Nephron progenitor cell (in vitro differentiated cells): ENCODE measurements at regions not wholly inside any gene's neighbourhood (a gene's known extent, or its start where the extent isn't known, plus 50 kb on each side); places are given as distances from the start of the nearest gene placed in this dataset.

Experiments
- DNase-seq: peaks from one replicate; pipeline ENCODE4 v3.0.0; 2021
- H3K27ac Mint-ChIP-seq: 2 replicates; pipeline ENCODE4 v1.8.0; 2021; ENCODE audit warnings: mild to moderate bottlenecking, moderate library complexity, mixed read lengths
- H3K27me3 Mint-ChIP-seq: 2 replicates; pipeline ENCODE4 v1.8.0; 2021; ENCODE audit warnings: mild to moderate bottlenecking, low read depth, mixed read lengths; ENCODE audit not compliant: poor library complexity
- H3K36me3 Mint-ChIP-seq: 2 replicates; pipeline ENCODE4 v1.8.0; 2021; ENCODE audit warnings: low read depth, mixed read lengths
- H3K4me1 Mint-ChIP-seq: 2 replicates; pipeline ENCODE4 v1.8.0; 2021; ENCODE audit warnings: mixed read lengths
- H3K4me3 Mint-ChIP-seq: 2 replicates; pipeline ENCODE4 v1.8.0; 2021; ENCODE audit warnings: mild to moderate bottlenecking, moderate library complexity, mixed read lengths
- H3K9me3 Mint-ChIP-seq: 2 replicates; pipeline ENCODE4 v1.8.0; 2021; ENCODE audit warnings: mild to moderate bottlenecking, moderate library complexity, mixed read lengths
- CTCF ChIP-seq: fragments of 200-600 bp; sonication (generic); IDR thresholded peaks from 2 replicates; pipeline ENCODE4 v1.5.0; 2021; ENCODE audit warnings: antibody characterized with exemption

- Mint-ChIP-seq H3K9me3 (no peaks in the 10 kb centered on the region), H3K27me3 (peaks cover 10% of the 10 kb centered on the region), H3K4me1 (peaks cover 10% of the 10 kb centered on the region), H3K4me3 (no peak overlapping the region), H3K36me3 (no peaks in the 10 kb centered on the region), H3K27ac (no peak overlapping the region)
- TF ChIP-seq CTCF, result no peak
- DNase-seq, result no peak
These were observed 132.7 kb upstream of the ERCC6L2 start for GRCh38 chr9:95742821-95743220.

- no peak for TF ChIP-seq CTCF
- Mint-ChIP-seq H3K4me3 (no peak overlapping the region), H3K36me3 (no peaks in the 10 kb centered on the region), H3K27ac (peak overlapping the region; percentile 52), H3K27me3 (peaks cover 10% of the 10 kb centered on the region), H3K4me1 (peaks cover 16% of the 10 kb centered on the region), H3K9me3 (no peaks in the 10 kb centered on the region)
- no peak for DNase-seq
These were observed 133.9 kb upstream of the ERCC6L2 start for GRCh38 chr9:95741631-95742030.

GRCh38 chr9:95740217-95741004 is 135.1 kb upstream of the ERCC6L2 start:
- Mint-ChIP-seq H3K27ac (peak overlapping the region; percentile 9), H3K27me3 (peaks cover 10% of the 10 kb centered on the region), H3K36me3 (no peaks in the 10 kb centered on the region), H3K4me3 (no peak overlapping the region), H3K9me3 (no peaks in the 10 kb centered on the region), H3K4me1 (peaks cover 28% of the 10 kb centered on the region)
- no peak for DNase-seq
- TF ChIP-seq CTCF, result no peak

- H3K4me1 Mint-ChIP-seq, result peaks cover 48% of the 10 kb centered on the region
- H3K4me3 Mint-ChIP-seq, result no peak overlapping the region
- H3K36me3 Mint-ChIP-seq, result no peaks in the 10 kb centered on the region
- no peak overlapping the region for H3K27ac Mint-ChIP-seq
- peaks cover 10% of the 10 kb centered on the region for H3K27me3 Mint-ChIP-seq
- H3K9me3 Mint-ChIP-seq, result no peaks in the 10 kb centered on the region
- no peak for DNase-seq
- TF ChIP-seq CTCF, result no peak
These were observed 137.1 kb upstream of the ERCC6L2 start for GRCh38 chr9:95738438-95738837.

- no peak overlapping the region for H3K4me3 Mint-ChIP-seq
- no peak for TF ChIP-seq CTCF
- DNase-seq, result peak; percentile 16
- peaks cover 62% of the 10 kb centered on the region for H3K4me1 Mint-ChIP-seq
- H3K9me3 Mint-ChIP-seq, result no peaks in the 10 kb centered on the region
- no peak overlapping the region for H3K27ac Mint-ChIP-seq
- peaks cover 6% of the 10 kb centered on the region for H3K27me3 Mint-ChIP-seq
- no peaks in the 10 kb centered on the region for H3K36me3 Mint-ChIP-seq
These were observed 138.5 kb upstream of the ERCC6L2 start for GRCh38 chr9:95736891-95737522.
